Left lung (tissue), 4 donors: ENCODE measurements at regions not wholly inside any gene's neighbourhood (a gene's known extent, or its start where the extent isn't known, plus 50 kb on each side); places are given as distances from the start of the nearest gene placed in this dataset.

Experiments
- ATAC-seq: fragments of 200-7000 bp; cut with Tn5 transposase; one replicate; pipeline ENCODE4 v1.9.1; 2020; ENCODE audit warnings: moderate library complexity
- DNase-seq, 4 donors: peaks; one replicate each; pipeline ENCODE4 v3.0.0-alpha.2; 2013 to 2020
- H3K27ac ChIP-seq, 2 donors: fragments of 200-600 bp; sonication (generic) in 1 of 2; one replicate each; pipeline versions ENCODE4 v1.5.0 to v1.8.0; 2020 to 2021
- H3K27me3 ChIP-seq, 2 donors: fragments of 200-600 bp; sonication (generic) in 1 of 2; one replicate each; pipeline versions ENCODE4 v1.5.0 to v1.8.0; 2020 to 2021
- H3K36me3 ChIP-seq, 2 donors: fragments of 200-600 bp; sonication (generic) in 1 of 2; one replicate each; pipeline versions ENCODE4 v1.5.0 to v1.8.0; 2020 to 2021
- H3K4me1 ChIP-seq, 2 donors: fragments of 200-600 bp; one replicate each; pipeline ENCODE4 v1.8.0; 2021
- H3K4me3 ChIP-seq, 2 donors: fragments of 200-600 bp; sonication (generic) in 1 of 2; one replicate each; pipeline versions ENCODE4 v1.5.0 to v1.8.0; 2020 to 2021; ENCODE audit warnings: mild to moderate bottlenecking in 1 of 2
- H3K9me3 ChIP-seq, 2 donors: fragments of 200-600 bp; sonication (generic) in 1 of 2; one replicate each; pipeline versions ENCODE4 v1.5.0 to v1.8.0; 2020 to 2021
- intact Hi-C, 2 donors: fragments of 100-400 bp; cut with DNase I; formaldehyde crosslinking; loops; one replicate each; pipeline versions ENCODE4 v1.11.2 to v1.14.2; 2022
- TF ChIP-seq, protein P1 (sequence below), 2 donors: fragments of 200-600 bp; sonication (generic) in 1 of 2; IDR thresholded peaks; one replicate each; pipeline versions ENCODE4 v1.5.0 to v1.8.0; 2021; ENCODE audit warnings: antibody characterized with exemption in 2 of 2
- donor health status: DM: no; HTN: yes; CAD: no.
- donor health status: DM: no; HTN: no; CAD: no.

DNA sequence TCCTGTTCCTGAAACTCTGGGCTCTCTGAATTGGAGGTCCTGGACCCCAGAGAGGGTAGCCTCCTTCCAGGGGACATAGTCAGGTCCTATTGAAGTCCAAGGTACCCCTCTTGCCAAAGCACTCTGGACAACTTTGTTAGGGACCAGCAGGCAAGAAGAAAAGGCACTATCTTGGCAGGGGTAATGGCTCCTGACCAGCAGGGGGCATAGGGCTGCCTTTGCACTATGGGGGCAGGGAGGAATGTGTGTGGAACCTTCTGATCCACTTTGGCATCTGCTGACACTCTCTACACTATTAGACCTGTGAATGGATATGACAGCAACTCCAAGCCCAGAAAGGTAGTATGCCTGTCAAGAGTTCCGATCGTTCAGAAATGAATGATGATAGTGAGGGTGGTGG is 179.0 kb upstream of the CD180 start:
- intact Hi-C loops = no loop called here
- ATAC-seq = no peak
- H3K4me3 ChIP-seq = no peak overlapping the region

DNA sequence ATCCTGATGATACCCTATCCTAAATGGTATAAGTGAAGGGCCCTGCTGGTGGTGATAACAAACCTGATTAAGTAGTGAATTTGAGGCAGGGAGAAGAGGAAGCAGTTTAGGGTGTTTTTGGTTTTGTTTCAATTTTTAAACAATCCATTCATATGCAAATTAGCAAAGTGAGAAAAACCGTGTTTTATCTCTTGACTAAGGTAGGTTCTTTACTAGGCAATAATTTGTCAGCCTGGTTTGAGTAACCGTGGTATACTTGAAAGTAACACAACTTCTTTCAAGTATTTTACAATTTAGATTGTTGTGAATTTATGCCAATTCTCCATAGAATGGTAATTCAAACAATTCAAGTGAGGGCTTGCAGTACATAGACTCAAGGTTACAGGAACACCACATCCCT is 177.8 kb upstream of the CD180 start:
- intact Hi-C loops = no loop called here
- H3K27ac ChIP-seq = no peak overlapping the region
- no peak overlapping the region for H3K4me3 ChIP-seq
- no peaks in the 10 kb centered on the region for H3K9me3 ChIP-seq
- TF ChIP-seq, protein P1, sequence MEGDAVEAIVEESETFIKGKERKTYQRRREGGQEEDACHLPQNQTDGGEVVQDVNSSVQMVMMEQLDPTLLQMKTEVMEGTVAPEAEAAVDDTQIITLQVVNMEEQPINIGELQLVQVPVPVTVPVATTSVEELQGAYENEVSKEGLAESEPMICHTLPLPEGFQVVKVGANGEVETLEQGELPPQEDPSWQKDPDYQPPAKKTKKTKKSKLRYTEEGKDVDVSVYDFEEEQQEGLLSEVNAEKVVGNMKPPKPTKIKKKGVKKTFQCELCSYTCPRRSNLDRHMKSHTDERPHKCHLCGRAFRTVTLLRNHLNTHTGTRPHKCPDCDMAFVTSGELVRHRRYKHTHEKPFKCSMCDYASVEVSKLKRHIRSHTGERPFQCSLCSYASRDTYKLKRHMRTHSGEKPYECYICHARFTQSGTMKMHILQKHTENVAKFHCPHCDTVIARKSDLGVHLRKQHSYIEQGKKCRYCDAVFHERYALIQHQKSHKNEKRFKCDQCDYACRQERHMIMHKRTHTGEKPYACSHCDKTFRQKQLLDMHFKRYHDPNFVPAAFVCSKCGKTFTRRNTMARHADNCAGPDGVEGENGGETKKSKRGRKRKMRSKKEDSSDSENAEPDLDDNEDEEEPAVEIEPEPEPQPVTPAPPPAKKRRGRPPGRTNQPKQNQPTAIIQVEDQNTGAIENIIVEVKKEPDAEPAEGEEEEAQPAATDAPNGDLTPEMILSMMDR (IDR thresholded peaks at IDR 0.05) = no peak
- H3K4me1 ChIP-seq = no peaks in the 10 kb centered on the region
- DNase-seq (no peak), ATAC-seq (no peak)
- H3K27me3 ChIP-seq = no peaks in the 10 kb centered on the region
- no peaks in the 10 kb centered on the region for H3K36me3 ChIP-seq

More for the DNA sequence above, 179.0 kb upstream of the CD180 start:
- H3K36me3 ChIP-seq = no peaks in the 10 kb centered on the region
- no peaks in the 10 kb centered on the region for H3K27me3 ChIP-seq
- no peak overlapping the region for H3K27ac ChIP-seq
- H3K9me3 ChIP-seq = no peaks in the 10 kb centered on the region
- H3K4me1 ChIP-seq = no peaks in the 10 kb centered on the region
- DNase-seq = no peak
- TF ChIP-seq, protein P1 (IDR thresholded peaks at IDR 0.05) = no peak

DNA sequence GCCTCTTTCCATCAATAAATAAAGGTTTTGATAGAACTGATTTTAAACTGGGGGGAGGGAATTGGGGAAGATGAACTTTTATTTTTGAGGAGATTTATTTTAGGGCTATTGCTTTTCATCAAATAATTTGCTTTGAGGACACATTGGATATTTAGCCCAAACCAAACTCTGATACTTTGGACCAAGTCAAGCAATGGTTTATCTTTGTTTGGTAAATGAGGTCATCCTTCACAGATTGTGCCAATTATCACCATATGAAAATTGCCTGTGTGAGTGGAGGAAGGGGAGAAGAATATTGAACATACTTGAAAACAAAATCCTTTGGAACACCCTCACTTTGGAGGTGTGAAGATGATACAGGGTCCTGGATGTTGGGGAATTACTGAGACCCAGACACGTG is 176.9 kb upstream of the CD180 start:
- Histone ChIP-seq H3K4me3 (no peak overlapping the region), H3K27ac (no peak overlapping the region), H3K36me3 (no peaks in the 10 kb centered on the region), H3K27me3 (no peaks in the 10 kb centered on the region), H3K4me1 (no peaks in the 10 kb centered on the region), H3K9me3 (no peaks in the 10 kb centered on the region)
- ATAC-seq (no peak), DNase-seq (no peak)
- intact Hi-C loops = no loop called here
- TF ChIP-seq, protein P1 (IDR thresholded peaks at IDR 0.05) = no peak

DNA sequence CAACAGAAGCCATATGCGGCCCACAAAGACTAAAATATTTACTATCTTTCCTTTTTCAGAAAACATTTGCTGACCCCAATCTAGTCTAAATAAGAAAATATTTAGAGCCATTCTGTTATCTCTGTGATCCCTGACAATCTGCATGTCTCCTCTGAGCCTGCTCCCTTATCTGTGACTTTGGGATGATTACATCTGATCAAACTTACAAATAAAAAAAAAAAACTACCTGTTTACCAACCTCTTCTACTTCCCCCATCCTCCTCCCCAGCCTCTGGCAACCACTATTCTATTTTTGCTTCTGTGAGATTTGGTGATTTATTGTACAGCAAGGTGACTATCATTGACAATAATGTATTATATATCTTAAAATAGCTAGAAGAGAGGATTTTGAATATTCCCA is 176.3 kb upstream of the CD180 start:
- ATAC-seq = no peak
- TF ChIP-seq, protein P1 (IDR thresholded peaks at IDR 0.05) = no peak

DNA sequence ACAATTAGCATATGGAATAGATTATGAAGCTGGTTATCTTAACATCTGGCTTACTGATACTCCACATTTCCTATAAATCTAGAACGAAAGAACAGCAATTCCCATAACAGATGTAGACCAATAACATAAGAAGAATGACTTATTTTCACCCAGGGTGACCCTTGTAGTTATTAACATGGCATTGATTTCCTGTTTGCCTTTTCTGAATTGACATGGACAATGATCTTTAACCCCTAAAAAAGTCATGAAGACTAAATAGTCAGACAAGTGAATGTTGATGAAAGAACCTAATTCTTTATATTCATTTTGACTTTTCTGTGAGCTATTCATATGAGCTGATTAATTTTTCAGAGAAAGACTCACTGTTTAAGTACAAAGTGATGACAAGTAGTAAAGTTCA is 175.3 kb upstream of the CD180 start:
- no peaks in the 10 kb centered on the region for H3K9me3 ChIP-seq
- intact Hi-C loops = no loop called here
- no peak overlapping the region for H3K27ac ChIP-seq
- TF ChIP-seq, protein P1 (IDR thresholded peaks at IDR 0.05) = no peak
- no peaks in the 10 kb centered on the region for H3K27me3 ChIP-seq
- DNase-seq (no peak), ATAC-seq (no peak)
- no peaks in the 10 kb centered on the region for H3K4me1 ChIP-seq
- H3K4me3 ChIP-seq = no peak overlapping the region
- H3K36me3 ChIP-seq = no peaks in the 10 kb centered on the region

More for the DNA sequence above, 176.3 kb upstream of the CD180 start:
- no peaks in the 10 kb centered on the region for H3K4me1 ChIP-seq
- no peaks in the 10 kb centered on the region for H3K27me3 ChIP-seq
- H3K9me3 ChIP-seq = no peaks in the 10 kb centered on the region
- no peak for DNase-seq
- no peak overlapping the region for H3K4me3 ChIP-seq
- intact Hi-C loops = no loop called here
- no peaks in the 10 kb centered on the region for H3K36me3 ChIP-seq
- no peak overlapping the region for H3K27ac ChIP-seq
